HG03097 (cell line): ENCODE measurements at regions not wholly inside any gene's neighbourhood (a gene's known extent, or its start where the extent isn't known, plus 50 kb on each side); places are given as distances from the start of the nearest gene placed in this dataset.

Experiments
- ATAC-seq: cut with Tn5 transposase; IDR thresholded peaks from one replicate; pipeline ENCODE4 v1.9.1; 2021; ENCODE audit not compliant: unreplicated experiment, low FRiP score

DNA sequence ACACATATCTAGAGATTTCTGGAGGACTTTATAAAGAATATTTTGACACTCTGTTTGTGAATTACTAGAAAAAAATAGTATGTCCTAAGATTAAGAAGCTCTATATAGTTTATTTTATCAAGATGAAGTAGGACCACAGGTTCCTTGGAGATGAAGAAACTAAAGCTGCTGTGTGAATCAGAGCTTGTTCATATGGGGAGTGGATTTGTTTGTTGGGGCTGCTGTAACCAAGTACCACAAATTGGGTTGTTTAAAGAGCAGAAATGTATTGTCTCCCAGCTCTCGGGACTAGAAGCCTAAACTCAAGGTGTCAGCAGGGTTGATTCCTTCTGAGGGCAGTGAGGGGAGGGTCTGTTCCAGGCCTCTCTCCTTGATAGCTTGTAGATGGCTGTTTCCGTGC, 270.6 kb upstream of the UMPS start:
- ATAC-seq = no peak

DNA sequence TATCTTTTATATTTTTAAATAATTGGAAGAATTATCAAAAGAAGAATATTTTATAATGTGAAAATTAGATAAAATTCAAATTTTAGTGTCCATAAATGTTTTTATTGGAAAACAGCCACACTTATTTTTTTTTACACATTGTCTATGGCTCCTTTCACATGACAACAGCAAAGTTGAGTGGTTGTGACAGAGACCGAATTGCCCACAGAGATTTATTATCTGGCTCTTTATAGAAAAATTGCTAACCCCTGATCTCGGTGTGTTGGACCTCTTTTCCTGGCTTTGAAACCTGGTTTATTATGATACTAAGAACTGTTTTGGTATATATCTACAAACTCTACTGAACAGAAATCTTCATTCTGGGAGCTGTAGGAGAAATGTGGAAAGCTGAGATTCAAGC, 269.1 kb upstream of the UMPS start:
- no peak for ATAC-seq

DNA sequence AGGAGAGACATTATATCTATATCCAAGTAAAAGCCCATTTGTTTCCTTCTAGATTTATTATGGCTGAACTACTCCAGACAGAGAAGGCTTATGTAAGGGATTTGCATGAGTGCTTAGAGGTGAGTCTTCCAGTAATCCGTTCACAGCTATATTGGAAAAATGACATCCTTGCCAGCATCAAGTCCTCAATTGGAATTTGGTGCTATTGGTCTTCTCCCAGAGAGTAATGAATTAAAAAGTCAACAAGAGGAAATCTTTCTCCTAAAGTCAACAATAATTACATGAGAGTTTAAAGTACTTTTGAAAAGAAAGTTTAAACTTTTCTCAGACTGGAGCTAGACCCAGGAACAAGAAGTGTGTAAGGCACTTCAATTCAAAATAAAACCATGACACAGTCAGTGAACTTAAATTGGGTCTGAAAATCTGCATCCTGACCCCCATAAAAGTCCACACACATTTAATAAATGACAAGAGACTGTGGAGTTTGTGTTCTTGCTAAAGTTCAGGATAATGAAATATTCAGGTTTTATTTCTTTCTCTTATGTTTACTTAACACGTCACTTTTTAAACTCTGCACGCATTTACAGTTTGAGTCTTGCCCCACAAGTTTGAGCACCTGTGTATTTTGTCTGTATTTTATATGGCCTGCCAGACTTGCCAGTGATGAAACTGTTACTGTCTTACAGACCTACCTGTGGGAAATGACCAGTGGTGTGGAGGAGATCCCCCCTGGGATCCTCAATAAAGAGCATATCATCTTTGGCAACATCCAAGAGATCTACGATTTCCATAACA, 268.2 kb upstream of the UMPS start:
- no peak for ATAC-seq

DNA sequence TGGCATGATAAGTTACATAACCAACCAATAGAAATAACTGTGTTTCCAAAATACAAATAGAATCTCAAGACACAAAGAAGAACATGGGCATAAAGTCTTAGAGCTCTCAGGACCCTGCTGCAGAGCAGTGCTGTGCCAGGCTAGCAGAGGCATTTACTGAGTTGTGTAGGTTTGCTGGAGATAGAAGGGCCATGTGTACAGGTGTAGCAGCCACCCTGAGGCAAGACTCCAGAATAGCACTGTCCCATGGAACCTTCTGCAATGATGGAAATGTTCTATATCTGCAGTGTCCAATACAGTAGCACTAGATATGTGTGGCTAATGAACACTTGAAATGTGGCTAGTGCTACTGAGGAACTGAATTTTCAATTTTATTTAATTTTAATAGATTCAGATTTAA, 267.0 kb upstream of the UMPS start:
- ATAC-seq = no peak

DNA sequence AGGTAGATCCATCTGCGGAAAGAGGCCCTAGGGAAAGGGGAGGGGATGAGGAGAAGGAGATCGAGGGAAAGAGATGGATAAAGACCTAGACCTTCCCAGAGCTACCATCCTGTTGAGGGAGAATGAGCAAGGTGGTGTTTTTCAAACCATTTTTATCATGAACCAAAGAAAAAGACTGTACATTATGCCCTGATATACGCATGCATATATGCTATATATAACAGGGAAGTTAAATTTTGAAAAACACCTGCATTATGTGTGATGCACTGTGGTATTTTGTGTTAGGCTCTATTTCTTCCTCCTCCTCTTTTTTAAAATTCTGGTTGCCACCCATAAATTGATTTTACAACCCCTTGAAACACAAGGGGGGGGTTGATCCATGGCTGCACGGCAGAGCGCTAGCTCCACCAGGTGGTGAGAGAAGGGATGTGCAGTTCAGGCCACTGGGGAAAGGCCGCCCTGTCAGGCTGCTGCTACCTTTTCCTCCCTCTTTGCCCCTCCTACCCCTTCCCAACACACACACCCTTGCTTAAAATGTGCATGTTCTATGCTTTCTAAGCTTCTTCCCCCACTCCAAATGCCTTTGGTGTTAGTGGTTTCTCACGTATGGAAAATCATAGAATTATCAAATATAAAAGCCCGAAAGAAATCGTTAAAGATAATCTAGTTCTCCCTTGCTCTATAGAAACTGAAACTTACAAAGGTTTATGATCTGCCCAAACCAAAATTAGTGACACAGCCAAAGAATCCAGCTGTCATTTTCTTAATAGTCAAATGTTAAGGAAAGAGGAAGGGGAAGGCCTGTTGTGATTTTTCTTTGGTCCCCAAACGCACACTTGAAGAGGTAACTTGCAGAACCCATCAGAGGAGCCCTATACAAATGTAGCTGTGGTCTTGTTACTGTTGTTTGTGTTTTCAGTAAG, 262.0 kb upstream of the UMPS start:
- peak; percentile 67 for ATAC-seq

DNA sequence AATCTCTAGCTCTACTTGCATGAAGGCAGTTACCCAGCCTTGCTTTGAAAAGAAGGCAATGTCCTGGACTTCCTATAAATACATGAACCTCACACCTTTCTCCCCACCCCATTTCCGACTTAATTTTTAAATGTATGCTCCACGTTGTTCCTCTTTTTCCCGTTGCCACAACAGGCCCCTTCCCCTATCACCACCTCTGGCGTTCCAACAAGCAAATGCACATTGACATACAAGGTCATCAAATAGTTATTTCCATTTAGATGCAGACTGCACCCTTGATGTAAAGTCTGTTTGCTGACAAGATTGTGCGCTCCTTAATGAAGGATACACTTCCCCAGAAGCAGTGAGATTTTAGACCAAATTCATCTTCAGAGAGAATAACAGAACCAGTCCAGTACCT, 260.7 kb upstream of the UMPS start:
- no peak for ATAC-seq

DNA sequence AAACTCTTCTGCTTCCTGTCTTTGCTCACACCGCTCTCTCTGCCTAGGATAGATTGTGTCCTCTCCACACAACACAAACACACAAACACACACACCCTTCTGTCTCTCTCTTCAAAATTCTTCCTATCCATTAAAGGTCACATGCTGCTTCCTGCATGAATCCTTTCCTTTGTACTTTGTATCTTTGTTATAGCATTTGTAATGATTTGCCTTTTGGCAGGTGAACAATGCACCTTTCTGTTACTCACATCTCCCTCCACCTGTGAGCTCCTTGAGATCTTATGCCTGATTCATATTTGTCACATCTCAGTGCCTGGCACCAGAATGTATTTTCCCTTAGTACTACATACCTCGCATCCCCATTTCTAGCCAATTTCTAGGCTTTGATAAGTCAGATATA, 251.4 kb upstream of the UMPS start:
- ATAC-seq = no peak

DNA sequence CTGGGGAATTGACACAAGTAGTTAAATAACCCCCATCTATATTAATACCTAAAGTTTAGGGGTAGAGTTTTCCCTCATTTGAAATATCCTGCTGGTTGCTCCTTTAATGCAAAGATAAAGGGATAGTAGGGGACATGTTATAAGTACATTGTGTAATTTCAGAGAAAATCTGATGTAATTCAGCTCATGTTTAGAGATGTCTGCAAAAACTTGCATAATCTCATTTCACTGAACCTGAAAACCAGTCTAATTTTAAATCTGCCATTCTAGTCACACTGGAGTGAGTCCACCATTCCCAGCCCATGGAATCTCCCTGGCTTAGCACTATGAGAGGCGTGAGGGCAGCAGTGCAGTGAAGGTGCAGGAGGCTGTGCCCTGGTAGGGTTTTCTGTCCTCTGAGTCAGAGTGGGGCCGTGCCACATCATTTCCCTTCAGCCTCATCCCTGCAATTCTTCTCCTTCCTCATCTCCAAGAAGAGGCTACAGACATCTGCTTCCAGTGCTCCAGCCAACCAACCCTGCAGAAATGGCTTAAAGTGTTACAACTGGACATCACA, 246.3 kb upstream of the UMPS start:
- ATAC-seq = no peak

DNA sequence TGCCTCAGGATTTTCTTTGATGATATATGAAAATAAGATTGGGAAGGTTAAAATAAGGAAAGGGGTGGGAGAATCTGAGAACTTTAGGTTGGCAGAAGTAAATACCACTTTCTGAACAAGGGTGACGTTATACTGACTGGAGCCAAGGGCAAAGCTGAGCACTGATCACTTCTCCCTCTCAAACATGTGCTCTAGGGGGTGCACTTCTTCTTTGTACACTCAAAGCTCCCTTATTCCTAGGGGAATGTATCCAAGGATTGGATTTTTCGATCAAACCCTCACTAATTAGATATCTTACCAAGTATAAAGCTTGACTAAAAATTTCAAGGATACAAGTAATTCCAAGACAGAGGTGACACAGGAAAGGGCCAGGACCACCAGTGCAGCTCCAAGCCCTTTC, 243.9 kb upstream of the UMPS start:
- ATAC-seq = no peak

DNA sequence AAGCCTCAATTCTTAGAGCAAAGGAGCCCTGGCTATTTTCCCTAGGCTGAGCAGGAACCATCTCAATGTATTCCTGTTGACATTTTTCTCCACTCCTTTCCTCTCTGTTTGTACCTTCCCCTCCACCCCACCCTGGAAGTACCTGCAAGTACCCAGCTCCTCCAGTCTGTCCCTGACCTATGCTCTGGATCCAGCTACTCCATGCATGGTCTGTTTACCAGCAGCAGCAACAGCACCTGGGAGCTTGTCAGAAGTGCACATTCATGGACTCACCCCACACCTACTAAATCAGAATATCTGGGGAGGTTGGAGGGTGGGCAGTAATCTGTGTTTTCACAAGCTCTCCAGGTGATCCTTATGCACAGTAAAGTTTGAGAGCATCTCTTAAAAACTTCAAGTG, 240.7 kb upstream of the UMPS start:
- no peak for ATAC-seq

DNA sequence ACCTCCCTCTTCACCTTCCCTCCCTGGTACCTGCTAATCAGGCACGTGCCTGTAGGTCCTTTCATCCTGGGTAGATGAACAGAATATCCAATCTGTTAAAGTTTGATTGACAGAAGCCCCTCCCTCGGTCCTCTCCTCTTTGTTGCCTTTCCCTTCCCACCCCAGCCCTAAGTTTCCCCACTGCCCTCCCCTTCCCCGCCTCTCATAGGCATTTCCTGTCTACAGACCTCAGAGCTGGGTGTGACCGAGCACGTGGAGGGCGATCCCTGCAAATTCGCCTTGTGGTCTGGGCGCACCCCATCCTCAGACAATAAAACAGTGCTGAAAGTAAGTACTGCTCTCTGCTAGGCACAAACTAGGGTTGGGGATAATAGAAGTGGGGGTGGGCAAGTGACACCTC, 239.2 kb upstream of the UMPS start:
- ATAC-seq = no peak

DNA sequence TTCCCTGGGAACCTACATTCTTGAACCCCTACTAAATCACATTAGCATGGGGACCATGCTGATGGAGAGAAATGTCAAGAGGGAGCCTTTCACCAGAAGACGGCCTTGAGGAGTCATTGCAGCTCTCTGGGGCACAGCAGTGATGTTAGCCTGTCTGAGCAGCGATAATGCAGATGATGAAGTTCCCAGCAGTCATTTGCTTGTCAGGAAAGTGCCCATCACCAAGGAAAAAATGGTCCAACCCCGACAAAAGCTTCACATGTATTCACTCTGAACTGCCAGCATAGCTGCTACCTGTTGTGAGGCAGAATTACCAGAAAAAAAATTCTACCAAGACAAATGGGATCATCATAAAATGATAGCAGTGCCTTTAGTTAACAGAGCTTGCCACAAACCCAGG, 238.4 kb upstream of the UMPS start:
- no peak for ATAC-seq

DNA sequence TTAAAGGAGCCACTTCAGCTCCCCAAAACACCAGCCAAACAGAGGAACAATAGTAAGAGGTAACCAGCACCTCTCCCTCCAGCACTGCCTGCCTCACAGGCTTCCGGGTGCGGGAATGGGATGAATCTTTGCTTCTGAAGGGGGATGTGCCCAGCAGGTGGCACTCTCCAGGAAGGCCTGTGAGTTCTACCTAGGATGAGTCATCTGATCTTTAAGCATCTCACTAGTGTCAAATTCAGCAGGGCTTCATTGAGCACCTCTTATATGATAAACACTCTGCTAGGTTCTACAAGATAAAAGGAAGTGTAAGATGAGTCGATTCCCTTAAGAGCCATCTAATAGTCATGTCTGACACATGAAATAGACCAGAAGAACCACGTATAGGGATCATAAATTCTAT, 237.4 kb upstream of the UMPS start:
- ATAC-seq = no peak

DNA sequence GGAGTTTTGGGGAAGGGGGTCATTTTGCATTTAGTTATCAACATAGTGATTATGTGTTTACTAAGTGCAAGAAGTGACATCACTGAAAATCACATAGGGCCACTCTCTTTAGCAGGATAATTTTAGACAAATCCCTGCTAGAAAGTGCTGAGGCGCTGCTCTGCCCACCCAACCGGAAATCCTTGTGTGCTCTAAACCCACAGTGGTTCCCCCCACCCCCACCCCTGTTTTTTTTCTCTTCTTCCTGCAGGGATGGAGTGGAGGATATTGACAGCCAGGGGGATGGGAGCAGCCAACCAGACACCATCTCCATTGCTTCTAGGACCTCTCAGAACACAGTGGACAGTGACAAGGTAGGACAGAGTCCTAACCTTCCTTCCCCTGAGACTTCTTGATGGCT, 234.2 kb upstream of the UMPS start:
- ATAC-seq = no peak

DNA sequence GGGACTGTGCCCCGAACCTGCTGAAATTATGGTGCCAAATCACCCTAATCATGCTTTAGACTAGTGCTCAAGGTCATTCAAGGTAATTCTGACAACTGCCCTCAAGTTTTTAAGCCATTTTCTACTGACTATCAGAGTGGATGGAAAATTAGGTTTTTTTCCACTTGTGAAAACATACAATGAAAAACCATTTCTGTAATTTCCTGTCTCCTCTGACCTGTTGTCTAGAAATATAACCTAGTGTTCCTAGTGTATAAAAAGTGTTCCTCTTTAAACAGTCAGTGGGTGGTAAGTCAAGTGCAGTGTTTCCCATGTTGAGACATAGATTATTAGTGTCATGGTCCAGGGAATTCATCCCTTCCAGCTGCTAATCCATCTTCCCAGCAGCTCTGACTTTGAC, 232.8 kb upstream of the UMPS start:
- ATAC-seq = no peak

DNA sequence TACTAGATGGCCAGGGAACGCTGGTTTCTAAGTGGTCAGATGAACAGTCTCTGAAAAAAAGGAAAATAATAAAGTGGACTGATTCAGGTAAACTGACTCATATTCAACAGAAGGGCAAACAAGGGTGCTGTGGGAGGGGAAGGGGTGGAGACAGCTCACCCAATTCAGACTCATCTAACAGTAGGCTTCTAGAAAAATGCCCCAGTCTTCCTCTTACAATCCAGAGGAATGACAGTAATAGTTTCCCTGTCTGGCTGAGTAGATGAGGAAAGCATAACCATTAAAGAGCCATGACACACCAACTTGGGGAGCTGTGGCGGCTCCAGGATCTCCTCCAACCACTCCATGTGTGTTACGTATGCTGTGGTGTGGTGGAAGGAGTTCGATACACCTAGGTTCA, 231.4 kb upstream of the UMPS start:
- no peak for ATAC-seq

DNA sequence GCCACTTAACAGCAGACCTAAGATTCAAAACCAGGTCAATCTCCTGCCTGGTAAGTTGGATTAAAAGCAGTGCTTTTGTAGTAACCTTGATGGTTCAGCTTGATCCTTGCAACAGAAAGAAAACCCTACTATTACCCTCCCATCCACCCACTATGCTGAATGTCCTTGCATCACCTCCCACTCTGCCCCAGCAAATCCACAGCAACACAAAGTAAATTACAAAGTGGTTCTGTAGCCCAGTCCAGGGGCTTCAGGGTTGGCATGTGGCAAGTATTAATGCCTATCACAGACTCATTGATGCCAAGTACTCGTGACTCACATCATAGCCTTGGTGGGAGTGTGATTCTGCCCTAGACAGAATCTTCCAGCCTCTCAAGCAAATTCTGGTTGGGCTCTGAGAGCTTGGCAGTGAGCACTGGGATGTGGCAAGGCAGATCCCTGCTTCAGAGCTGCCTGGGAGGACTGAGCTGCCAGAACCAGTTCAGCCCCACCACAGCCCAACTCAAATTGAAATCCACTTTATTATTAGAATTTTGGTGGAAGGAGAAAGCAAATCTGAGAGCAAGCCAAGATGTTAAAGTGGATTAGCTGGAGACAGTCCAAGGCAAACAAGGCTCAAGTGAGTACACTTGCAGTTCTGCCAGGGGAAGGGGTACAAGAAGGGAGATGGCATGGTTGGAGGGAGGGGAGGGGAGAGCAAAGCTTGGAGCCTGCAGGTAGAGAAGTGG, 225.8 kb upstream of the UMPS start:
- ATAC-seq = no peak

DNA sequence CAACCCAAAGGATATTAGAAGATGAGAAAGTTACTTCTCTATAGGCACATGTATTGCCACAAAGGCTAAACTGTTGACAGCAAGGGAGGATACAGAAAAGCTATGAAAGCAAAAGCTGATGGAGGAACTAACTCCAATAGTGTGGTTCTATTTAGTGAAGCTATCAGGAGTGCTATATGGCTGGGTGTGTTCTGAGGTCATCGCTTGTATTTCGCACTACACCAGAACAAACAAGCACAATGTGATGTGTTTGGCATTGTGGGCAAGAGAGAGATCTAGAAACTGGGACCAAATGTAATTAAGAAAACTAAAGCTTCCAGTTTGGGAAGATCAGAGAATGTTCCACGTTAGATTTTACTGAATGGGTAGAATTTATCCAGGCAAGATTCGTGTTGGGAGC, 220.4 kb upstream of the UMPS start:
- ATAC-seq = no peak

DNA sequence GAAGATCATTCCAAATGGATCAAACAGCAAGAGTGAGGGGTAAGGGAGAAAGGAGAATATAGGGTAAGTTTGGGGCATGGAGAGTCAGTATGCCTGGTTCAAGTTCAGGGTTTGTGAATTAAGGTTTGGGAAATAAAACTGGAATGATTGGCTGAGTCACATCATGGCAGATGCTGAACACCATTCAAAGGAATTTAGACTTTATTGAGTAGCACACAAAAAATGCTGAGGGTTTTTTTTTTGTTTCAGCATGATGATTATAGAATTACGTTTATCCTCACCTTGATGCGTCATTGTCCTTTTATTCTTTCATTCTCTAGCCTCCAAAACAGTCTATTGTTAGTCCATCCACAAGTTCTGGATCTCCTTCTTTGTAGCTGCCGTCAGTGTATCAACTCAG, 220.0 kb upstream of the UMPS start:
- no peak for ATAC-seq

DNA sequence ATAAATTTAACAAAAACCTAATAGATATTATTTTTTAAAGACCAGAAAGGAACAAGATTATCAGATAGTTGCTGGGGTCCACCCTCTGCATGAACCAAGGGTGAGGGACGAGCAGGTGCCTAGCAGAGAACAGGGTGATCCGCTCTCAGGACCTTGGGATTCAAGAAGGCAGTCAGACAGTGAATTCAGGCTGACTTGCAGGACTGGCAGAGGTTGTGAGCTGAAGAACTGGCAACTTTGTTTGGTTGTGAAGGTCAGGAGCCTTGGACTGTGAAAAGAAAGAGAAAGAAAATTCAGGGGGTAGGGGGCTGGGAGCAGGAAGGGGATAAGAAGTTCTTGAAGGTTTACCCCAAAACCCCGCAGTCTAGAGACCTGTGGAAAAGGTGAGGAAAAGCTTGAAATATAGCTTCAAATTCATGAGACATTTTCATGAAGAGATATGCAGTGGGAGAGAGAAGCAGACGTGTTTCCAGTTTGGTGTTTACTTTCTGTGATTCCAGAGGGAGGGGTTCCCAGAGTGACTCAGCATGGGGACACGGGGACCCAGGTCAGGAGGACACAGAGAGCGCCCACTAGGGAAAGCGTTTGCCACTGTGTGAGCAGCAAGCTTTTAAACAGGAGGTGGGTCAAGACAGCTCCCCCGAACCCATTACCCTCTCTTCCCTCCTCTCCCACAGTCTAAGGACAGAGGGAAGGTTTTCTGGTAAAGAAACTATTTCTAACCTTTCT, 217.2 kb upstream of the UMPS start:
- no peak for ATAC-seq
